ENCODE measurements at regions not wholly inside any gene's neighbourhood (a gene's known extent, or its start where the extent isn't known, plus 50 kb on each side); places are given as distances from the start of the nearest gene placed in this dataset.

DNA sequence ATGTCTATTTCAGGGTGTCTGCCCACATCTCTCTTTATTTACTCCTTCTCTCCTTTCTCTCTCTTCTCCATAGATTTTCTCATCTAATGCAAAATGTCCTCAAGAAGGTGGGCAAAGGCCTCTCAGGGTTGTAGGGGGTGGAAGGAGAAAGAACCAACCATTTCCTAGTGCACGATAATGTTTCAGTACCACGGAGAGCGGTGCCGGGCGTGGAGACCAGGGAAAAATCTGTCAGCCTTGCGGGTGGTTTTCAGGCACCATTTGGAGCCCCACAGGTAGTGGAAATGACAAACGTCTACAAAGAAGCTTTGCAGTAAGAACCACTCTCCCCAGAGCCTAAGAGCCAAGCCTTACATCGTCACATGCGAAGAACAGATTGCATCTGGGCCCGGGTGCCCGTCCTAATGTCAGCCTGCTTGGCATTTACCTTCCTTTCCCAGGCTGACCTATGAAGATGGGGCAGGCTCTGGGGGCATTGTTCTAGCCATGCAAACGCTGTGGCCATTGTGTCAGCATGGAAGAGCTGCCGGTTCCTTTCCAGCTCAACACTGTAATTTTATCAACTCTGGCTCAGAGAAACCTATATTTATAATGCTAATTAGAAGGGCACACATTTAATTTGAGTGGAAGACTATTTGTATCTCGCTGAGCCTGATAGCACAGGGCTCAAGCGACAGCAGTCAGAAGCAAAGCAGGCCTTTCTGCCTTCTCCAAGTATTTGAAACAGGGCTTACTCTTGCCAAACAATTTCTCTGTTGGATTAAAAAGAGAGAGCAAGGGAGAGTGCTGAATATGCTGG is 430.1 kb upstream of the WWC1 start:
- Histone ChIP-seq H3K9me2 (replicated peaks; ENCODE audit: insufficient read depth, low read length) (no peaks in the 10 kb centered on the region), H2AFZ (ENCODE audit: low read depth, low read length, severe bottlenecking) (no peak overlapping the region), H3K79me2 (ENCODE audit: insufficient read depth, low read length) (no peaks in the 10 kb centered on the region), H3K9ac (ENCODE audit: low read length) (no peak overlapping the region), H3K36me3 (ENCODE audit: low read length) (no peaks in the 10 kb centered on the region), H3F3A (ENCODE audit: insufficient read depth) (no peaks in the 10 kb centered on the region), H3K27me3 (ENCODE audit: low read length) (no peaks in the 10 kb centered on the region), H3K9me3 (ENCODE audit: insufficient read depth, low read length) (no peaks in the 10 kb centered on the region), H4K20me1 (ENCODE audit: low read depth, low read length) (no peaks in the 10 kb centered on the region), H3K27ac (ENCODE audit: low read depth, low read length) (no peak overlapping the region), H3K4me2 (ENCODE audit: low read depth, low read length, poor library complexity, severe bottlenecking) (no peak overlapping the region), H3K4me3 (ENCODE audit: insufficient read depth, low read length, poor library complexity, severe bottlenecking) (no peak overlapping the region)
- TF ChIP-seq, protein P1, sequence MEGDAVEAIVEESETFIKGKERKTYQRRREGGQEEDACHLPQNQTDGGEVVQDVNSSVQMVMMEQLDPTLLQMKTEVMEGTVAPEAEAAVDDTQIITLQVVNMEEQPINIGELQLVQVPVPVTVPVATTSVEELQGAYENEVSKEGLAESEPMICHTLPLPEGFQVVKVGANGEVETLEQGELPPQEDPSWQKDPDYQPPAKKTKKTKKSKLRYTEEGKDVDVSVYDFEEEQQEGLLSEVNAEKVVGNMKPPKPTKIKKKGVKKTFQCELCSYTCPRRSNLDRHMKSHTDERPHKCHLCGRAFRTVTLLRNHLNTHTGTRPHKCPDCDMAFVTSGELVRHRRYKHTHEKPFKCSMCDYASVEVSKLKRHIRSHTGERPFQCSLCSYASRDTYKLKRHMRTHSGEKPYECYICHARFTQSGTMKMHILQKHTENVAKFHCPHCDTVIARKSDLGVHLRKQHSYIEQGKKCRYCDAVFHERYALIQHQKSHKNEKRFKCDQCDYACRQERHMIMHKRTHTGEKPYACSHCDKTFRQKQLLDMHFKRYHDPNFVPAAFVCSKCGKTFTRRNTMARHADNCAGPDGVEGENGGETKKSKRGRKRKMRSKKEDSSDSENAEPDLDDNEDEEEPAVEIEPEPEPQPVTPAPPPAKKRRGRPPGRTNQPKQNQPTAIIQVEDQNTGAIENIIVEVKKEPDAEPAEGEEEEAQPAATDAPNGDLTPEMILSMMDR (IDR thresholded peaks at IDR 0.05; ENCODE audit: insufficient read depth, low read length, poor library complexity, severe bottlenecking) = no peak
- TF ChIP-seq EZH2phosphoT487 (conservative IDR thresholded peaks at IDR 0.05; ENCODE audit: low read length) = no peak

DNA sequence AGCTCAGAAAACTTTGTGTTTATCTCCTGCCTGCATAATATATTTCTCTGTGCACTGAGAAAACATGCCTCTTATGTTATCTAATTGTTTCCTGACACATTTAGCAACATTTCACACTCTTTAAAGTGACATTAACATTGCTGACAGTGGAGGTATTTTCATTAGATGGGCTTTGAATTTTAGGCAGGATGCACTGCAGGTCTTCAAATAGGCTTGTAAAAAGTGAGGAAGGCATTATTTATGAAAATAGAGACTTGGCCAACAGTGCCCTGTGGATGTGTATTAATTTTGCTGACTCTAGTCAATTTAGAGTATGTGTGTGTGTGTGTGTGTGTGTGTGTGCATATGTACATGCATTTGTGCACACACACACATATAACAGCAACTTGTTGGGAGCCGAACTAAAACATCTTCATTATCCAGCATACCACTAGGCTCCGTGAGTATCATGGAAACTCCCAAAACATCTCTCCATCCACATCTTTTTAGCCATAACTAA is 429.5 kb upstream of the WWC1 start:
- TF ChIP-seq EZH2phosphoT487 (conservative IDR thresholded peaks at IDR 0.05; ENCODE audit: low read length) = no peak
- TF ChIP-seq, protein P1 (IDR thresholded peaks at IDR 0.05; ENCODE audit: insufficient read depth, low read length, poor library complexity, severe bottlenecking) = no peak
- H3K9ac ChIP-seq (ENCODE audit: low read length) = no peak overlapping the region
- H3K4me2 ChIP-seq (ENCODE audit: low read depth, low read length, poor library complexity, severe bottlenecking) = no peak overlapping the region

DNA sequence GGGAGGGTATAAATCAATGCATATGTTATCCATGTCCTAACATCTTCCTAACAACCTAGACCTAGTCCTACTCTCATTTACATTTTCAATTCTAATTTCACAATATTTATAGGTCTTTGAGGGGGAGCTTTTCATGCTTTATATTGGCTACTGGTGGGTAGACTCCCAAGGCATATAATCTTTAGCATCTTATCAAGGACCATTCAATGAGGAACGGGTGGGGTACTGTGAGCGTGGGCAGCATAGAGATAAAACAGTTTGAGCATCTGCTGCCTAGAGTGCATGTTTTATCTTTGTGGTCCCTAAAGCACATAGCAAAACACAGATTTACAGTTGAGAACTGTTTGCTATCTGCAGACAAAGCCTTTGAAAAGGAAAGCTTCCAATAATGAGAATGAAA is 427.6 kb upstream of the WWC1 start:
- Histone ChIP-seq H3K9me2 (replicated peaks; ENCODE audit: insufficient read depth, low read length) (no peaks in the 10 kb centered on the region), H3F3A (ENCODE audit: insufficient read depth) (no peaks in the 10 kb centered on the region), H3K27me3 (ENCODE audit: low read length) (no peaks in the 10 kb centered on the region), H3K9me3 (ENCODE audit: insufficient read depth, low read length) (no peaks in the 10 kb centered on the region), H3K9ac (ENCODE audit: low read length) (no peak overlapping the region), H3K79me2 (ENCODE audit: insufficient read depth, low read length) (no peaks in the 10 kb centered on the region), H3K36me3 (ENCODE audit: low read length) (no peaks in the 10 kb centered on the region), H3K4me3 (ENCODE audit: insufficient read depth, low read length, poor library complexity, severe bottlenecking) (no peak overlapping the region), H3K4me2 (ENCODE audit: low read depth, low read length, poor library complexity, severe bottlenecking) (no peak overlapping the region), H4K20me1 (ENCODE audit: low read depth, low read length) (no peaks in the 10 kb centered on the region), H2AFZ (ENCODE audit: low read depth, low read length, severe bottlenecking) (no peak overlapping the region), H3K27ac (ENCODE audit: low read depth, low read length) (no peak overlapping the region)
- TF ChIP-seq, protein P1 (IDR thresholded peaks at IDR 0.05; ENCODE audit: insufficient read depth, low read length, poor library complexity, severe bottlenecking) = no peak
- TF ChIP-seq EZH2phosphoT487 (conservative IDR thresholded peaks at IDR 0.05; ENCODE audit: low read length) = no peak

More for the DNA sequence above, 429.5 kb upstream of the WWC1 start:
- Histone ChIP-seq H3K9me3 (ENCODE audit: insufficient read depth, low read length) (no peaks in the 10 kb centered on the region), H3K27ac (ENCODE audit: low read depth, low read length) (no peak overlapping the region), H3K27me3 (ENCODE audit: low read length) (no peaks in the 10 kb centered on the region), H2AFZ (ENCODE audit: low read depth, low read length, severe bottlenecking) (no peak overlapping the region), H3K4me3 (ENCODE audit: insufficient read depth, low read length, poor library complexity, severe bottlenecking) (no peak overlapping the region), H4K20me1 (ENCODE audit: low read depth, low read length) (no peaks in the 10 kb centered on the region), H3K36me3 (ENCODE audit: low read length) (no peaks in the 10 kb centered on the region), H3F3A (ENCODE audit: insufficient read depth) (no peaks in the 10 kb centered on the region), H3K79me2 (ENCODE audit: insufficient read depth, low read length) (no peaks in the 10 kb centered on the region), H3K9me2 (replicated peaks; ENCODE audit: insufficient read depth, low read length) (no peaks in the 10 kb centered on the region)

Measured in SU-DHL-6 (cell line).